ENCODE measurements at regions not wholly inside any gene's neighbourhood (a gene's known extent, or its start where the extent isn't known, plus 50 kb on each side); places are given as distances from the start of the nearest gene placed in this dataset.

- Histone ChIP-seq H3K27me3 (no peaks in the 10 kb centered on the region), H3K9me3 (no peaks in the 10 kb centered on the region), H3K27ac (no peak overlapping the region), H3K36me3 (no peaks in the 10 kb centered on the region), H3K4me1 (ENCODE audit: control insufficient read depth in 1 of 2, insufficient read depth in 1 of 2, low read depth in 1 of 2, low read length in 1 of 2) (no peaks in the 10 kb centered on the region), H3K4me3 (ENCODE audit: low read depth in 1 of 2, low read length in 1 of 2) (no peak overlapping the region)
- TF ChIP-seq CTCF (IDR thresholded peaks at IDR 0.05) = no peak
Observed at GRCh38 chrX:110466790-110467189, 108.1 kb downstream of the RTL9 start.

GRCh38 chrX:110472265-110472664, 113.6 kb downstream of the RTL9 start:
- TF ChIP-seq CTCF (IDR thresholded peaks at IDR 0.05) = no peak
- no peaks in the 10 kb centered on the region for H3K4me1 ChIP-seq (ENCODE audit: control insufficient read depth in 1 of 2, insufficient read depth in 1 of 2, low read depth in 1 of 2, low read length in 1 of 2)
- H3K9me3 ChIP-seq = no peaks in the 10 kb centered on the region

GRCh38 chrX:110477593-110478228, 119.1 kb downstream of the RTL9 start:
- Histone ChIP-seq H3K27ac (no peak overlapping the region), H3K36me3 (no peaks in the 10 kb centered on the region), H3K4me3 (ENCODE audit: low read depth in 1 of 2, low read length in 1 of 2) (no peak overlapping the region), H3K9me3 (no peaks in the 10 kb centered on the region), H3K4me1 (ENCODE audit: control insufficient read depth in 1 of 2, insufficient read depth in 1 of 2, low read depth in 1 of 2, low read length in 1 of 2) (no peaks in the 10 kb centered on the region), H3K27me3 (no peaks in the 10 kb centered on the region)
- no peak for TF ChIP-seq CTCF (IDR thresholded peaks at IDR 0.05)

More at GRCh38 chrX:110472265-110472664, 113.6 kb downstream of the RTL9 start:
- no peak overlapping the region for H3K27ac ChIP-seq
- no peak overlapping the region for H3K4me3 ChIP-seq (ENCODE audit: low read depth in 1 of 2, low read length in 1 of 2)
- no peaks in the 10 kb centered on the region for H3K36me3 ChIP-seq
- no peaks in the 10 kb centered on the region for H3K27me3 ChIP-seq

- no peaks in the 10 kb centered on the region for H3K4me1 ChIP-seq (ENCODE audit: control insufficient read depth in 1 of 2, insufficient read depth in 1 of 2, low read depth in 1 of 2, low read length in 1 of 2)
- no peak overlapping the region for H3K4me3 ChIP-seq (ENCODE audit: low read depth in 1 of 2, low read length in 1 of 2)
- no peaks in the 10 kb centered on the region for H3K9me3 ChIP-seq
- no peak overlapping the region for H3K27ac ChIP-seq
- no peaks in the 10 kb centered on the region for H3K36me3 ChIP-seq
- TF ChIP-seq CTCF (IDR thresholded peaks at IDR 0.05) = no peak
- no peaks in the 10 kb centered on the region for H3K27me3 ChIP-seq
Observed at GRCh38 chrX:110491846-110492620, 133.4 kb downstream of the RTL9 start.

GRCh38 chrX:110504947-110505346, 146.3 kb downstream of the RTL9 start:
- H3K36me3 ChIP-seq = no peaks in the 10 kb centered on the region
- H3K27ac ChIP-seq = no peak overlapping the region
- no peaks in the 10 kb centered on the region for H3K27me3 ChIP-seq
- H3K4me3 ChIP-seq (ENCODE audit: low read depth in 1 of 2, low read length in 1 of 2) = no peak overlapping the region
- H3K9me3 ChIP-seq = no peaks in the 10 kb centered on the region
- no peak for TF ChIP-seq CTCF (IDR thresholded peaks at IDR 0.05)
- no peaks in the 10 kb centered on the region for H3K4me1 ChIP-seq (ENCODE audit: control insufficient read depth in 1 of 2, insufficient read depth in 1 of 2, low read depth in 1 of 2, low read length in 1 of 2)

Data from neutrophil (primary cell).